GM21786 (cell line): ENCODE measurements at regions not wholly inside any gene's neighbourhood (a gene's known extent, or its start where the extent isn't known, plus 50 kb on each side); places are given as distances from the start of the nearest gene placed in this dataset.
A peak's percentile ranks its signal among the peaks of the same experiment; 100 is the strongest.

Experiments
- ATAC-seq: cut with Tn5 transposase; IDR thresholded peaks from one replicate; pipeline ENCODE4 v1.9.1; 2021; ENCODE audit not compliant: unreplicated experiment

DNA sequence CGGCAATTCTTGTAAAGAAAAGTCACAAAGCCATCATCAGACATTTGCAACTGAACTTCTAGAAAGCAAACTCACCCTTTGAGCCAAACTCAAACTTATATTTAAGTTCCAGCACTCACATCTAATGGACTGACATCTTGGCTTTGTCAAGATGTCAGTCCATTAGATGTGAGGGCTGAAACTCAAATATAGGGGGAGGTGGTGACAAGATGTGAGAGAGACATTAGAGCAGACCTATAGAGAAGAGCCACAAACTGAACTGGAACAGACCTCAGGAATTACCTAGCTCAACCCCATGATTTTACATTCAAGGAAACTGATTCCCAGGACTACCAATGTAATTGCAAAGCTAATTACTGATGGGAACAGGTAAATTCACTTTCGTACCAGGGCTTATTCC lies 543.8 kb downstream of the TNS1 start:
- ATAC-seq, result no peak

DNA sequence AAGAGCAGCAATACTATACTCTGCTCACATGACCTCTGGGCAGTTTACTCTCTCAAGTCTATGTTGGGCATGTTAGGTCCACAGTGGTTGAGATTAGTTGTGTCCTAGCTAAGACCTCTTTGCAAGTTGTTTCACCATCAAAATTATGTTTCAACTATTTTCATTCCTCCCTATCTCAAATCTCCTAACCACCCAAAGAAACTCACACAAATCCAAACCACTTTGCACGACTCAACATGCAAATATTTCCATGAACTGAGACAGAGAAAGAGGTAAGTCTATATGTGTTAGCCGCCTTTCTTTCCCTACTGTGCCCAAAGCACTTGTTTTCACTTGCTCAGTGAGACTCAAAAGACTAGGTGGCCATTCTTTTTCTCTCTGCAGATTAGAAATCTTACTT lies 546.8 kb downstream of the TNS1 start:
- ATAC-seq, result no peak

DNA sequence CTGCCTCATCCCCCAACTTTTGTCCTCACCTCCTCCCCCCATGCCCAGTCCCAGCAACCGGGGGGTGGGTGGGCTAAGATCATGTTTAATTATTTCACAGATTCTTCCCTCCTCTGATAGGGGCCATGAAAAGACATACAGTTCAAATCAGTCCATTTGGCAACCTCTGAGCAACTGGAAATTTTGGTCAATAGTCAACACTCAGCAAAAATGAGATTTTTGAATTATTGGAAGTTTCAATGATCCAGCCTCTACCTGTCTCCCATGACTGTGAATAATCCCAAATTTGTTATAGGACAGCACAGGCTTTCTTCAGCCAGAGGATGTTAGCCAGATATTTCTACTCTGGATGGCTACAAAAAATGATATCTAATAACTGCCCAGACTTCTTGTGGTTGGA lies 549.9 kb downstream of the TNS1 start:
- ATAC-seq, result no peak

DNA sequence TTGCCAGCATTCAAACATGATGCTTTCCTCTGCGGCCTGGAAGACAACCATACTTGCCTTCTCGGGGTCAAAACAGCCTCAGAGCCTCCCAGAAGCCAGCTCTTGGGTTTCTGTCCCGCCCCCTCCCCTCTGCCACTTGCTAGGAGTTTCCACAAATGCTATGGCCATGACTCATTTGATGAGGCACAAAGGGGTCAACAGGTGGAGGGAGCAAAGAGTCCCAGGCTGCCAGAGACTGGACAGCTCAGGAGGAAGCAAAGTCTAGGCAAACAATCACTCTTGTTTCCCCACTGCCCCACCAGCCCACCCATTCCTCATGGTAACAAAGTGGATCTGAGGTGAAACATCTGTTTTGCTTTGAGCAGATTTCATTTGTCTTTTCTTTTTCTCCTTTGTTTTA lies 551.1 kb downstream of the TNS1 start:
- ATAC-seq, result no peak

DNA sequence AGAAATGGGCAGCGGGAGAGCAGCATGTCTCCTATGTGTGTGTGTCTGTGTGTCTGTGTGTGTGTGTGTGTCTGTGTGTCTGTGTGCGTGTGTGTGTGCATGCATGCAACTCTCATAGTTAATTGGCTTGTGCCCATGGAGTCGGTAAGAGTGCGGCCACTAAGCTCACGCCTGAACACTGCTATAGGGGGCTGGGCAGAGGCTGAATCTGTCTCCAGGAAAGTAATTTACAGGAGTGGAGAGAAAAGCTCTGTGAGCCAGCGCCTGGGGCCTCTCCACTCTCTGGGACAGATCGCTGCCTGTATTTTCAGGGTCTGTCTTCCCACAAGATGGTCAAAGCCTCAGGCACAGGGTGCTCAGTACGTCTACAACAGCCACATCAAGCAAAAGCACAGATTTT lies 553.4 kb downstream of the TNS1 start:
- ATAC-seq, result no peak

DNA sequence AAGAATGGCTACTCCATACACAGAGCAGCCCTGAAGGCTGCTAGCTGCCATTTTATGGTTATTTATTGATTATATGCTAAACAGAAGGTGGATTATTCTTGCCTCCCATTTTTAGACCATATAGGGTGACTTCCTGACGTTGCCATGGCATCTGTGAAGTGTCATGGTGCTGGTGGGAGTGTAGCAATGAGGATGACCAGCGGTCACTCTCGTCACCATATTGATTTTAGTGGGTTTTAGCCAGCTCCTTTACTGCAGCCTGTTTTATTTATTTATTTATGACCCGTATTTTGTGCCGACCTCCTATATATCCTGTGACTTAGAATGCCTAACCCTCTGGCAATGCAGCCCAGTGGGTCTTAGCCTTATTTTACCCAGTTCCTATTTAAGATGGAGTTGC lies 553.9 kb downstream of the TNS1 start:
- no peak for ATAC-seq

DNA sequence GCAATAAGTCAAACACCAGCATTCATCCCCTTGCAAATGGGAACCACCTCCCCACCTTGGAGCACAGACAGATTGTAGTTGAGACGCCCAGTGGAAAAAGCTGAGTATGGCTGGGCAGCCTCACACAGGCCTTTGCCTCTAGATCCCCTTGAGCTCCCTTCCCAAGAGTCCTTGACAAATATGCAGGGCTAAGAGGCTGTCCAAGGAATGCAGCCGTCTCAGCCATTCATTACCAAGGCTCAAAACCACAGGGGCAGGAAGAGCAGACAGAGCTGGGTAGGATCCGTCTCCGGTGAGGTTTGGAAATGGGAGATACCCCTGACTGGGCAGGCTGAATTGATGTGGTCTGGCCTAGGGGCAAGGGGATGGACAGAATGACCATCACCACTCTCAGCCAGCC lies 557.1 kb downstream of the TNS1 start:
- no peak for ATAC-seq

DNA sequence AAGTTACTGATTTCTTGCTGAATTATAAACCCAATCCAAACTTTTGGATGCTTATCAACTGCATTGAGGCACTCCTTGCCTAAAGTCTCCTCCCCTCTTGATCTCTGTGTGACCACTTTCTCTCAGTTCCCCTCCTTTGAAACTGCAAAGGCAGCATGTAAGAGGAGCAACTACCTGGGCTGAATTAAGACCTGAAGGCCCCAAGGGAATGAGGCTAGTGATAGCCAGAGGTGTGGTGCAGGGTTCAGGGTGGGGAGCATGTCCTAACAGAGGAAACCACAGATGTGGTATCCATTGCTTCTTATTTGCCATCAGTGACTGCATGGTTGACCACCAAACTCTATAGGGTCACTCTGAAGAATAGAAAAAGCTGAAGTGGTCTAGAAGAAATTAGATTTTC lies 557.9 kb downstream of the TNS1 start:
- ATAC-seq, result peak; percentile 53

DNA sequence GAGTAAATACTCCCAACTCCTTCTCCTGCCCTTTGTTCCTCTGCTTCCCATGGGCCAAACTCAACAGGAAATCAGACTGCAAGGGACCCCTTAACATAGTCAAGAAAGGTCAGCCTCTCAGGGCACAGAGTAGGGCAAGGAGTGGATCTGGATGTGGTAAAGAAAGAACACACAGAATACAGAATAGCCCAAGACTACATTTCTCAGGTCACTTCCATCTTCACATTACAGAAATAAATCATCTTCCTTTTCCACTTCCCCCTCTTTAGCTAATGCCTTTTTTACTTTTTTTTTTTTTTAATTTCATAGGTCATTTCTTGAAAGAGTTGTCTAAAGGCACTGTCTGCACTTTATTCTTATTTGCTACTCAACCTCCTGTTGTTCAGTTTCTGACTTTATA lies 558.3 kb downstream of the TNS1 start:
- no peak for ATAC-seq

DNA sequence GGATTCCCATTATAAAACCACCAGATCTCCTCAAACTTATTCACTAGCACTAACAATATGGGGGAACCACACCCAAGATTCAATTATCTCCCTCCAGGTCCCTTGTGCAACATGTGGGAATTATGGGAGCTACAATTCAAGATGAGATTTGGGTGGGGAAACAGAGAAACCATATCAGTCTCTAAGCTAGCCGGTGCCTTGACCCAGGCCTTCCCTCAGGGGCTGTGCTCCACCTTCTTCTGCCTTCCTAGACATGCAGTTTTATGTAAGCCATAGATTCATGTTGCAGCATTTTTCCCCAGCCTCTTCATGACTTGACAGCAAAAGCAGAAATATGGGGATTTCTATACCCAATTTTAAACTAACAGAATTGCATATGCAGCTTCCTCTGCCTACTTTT lies 559.2 kb downstream of the TNS1 start:
- ATAC-seq, result no peak

DNA sequence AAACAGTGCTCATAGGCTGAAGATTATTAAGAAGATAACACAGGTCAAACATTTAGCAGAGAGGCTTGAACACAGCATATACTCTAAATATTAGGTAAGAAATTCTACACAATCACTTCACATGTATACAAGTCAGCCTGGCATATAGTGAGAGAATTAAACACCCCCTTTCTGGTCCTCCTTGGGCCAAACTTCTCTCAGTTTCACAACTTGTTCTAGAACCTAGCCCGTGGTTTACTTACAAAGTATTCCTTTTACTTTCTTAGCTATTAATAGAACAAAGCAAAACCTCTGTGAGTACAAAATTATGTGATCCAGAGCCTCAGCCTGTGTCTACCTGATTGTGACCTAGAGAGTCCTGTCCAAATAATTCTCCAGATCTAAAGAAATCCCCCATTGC lies 562.8 kb downstream of the TNS1 start:
- peak; percentile 77 for ATAC-seq

DNA sequence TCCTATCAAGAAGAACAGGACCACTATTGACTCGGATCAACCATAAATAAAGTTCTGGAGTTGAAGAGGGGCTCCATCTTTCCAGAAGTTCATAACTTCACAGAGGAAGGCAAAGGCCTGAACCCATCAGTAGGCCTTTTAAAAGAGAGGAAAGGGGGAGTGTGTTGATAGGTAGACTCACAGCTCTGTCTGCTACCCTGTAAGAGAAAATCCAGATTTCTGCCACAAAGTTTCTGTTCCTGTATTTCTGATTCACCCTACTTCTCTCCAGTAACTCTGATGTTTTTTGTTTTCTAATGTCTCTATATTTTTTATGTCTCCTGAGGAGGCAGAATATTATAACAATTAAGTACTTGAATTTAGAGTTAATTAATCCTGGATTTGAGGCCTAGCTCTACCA lies 564.0 kb downstream of the TNS1 start:
- peak; percentile 40 for ATAC-seq

DNA sequence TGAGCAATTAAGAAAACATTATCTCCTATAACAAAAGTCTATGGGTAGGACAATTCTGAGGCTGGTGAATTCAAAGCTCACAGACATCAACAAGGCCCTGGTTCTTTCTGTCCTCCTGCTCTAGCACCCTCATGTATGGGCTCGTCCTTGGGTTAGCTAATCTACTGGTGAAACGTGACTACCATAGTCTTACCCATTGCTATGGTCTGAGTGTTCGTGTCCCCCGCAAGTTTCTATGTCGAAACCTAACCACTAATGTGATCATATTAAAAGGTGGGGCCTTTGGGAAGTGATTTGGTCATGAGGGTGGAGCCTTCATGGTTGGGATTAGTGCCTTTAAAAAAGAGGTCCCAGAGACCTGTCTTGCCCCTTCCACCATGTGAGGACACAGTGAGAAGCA lies 564.7 kb downstream of the TNS1 start:
- no peak for ATAC-seq

DNA sequence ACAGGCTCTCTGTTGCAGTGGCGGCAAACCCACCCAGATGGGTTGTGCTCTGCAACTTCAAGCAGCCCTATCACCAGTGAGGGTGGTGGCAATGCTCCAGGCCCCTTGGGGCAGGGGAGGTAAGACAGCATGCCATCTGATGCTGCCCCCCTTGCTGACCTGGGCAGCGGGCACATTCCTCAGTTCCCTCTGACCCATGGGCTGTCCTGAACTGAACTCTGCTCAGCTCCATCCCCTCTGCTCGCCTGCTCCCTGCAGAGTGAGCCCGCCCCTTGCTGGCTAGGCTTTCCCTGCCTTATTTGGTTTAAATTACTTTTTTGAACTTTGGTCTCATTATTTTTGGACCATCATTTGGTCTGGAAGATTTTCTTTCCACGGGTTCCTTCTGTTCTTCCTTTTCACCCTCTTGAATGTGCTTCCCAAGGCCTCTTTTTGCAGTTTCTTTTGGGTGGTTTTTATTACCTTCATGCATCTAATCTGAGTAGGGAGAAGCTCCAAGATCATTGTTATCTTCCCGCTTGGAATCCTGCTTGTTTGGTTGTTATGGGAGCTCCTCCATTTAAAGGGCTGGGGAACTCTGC lies 565.4 kb downstream of the TNS1 start:
- no peak for ATAC-seq

DNA sequence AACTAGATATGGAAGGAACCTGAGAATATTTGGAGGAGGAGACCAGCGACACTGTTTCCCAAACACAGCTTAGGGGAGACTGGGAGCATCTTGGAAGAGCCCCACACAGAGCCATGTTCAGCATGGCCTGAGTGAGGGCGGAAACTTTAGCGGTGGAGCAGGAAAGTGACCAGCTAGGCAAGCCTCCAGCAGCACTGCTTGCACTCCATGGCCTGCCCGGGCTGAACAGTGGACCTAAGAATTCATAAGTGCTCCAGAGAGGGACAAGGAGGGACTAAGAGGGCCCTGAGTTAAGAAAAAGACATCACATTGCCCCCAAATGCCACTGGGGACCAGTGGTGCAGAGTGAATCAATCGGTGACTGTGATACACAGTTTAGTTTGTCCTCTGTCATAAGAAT lies 566.4 kb downstream of the TNS1 start:
- ATAC-seq, result no peak

DNA sequence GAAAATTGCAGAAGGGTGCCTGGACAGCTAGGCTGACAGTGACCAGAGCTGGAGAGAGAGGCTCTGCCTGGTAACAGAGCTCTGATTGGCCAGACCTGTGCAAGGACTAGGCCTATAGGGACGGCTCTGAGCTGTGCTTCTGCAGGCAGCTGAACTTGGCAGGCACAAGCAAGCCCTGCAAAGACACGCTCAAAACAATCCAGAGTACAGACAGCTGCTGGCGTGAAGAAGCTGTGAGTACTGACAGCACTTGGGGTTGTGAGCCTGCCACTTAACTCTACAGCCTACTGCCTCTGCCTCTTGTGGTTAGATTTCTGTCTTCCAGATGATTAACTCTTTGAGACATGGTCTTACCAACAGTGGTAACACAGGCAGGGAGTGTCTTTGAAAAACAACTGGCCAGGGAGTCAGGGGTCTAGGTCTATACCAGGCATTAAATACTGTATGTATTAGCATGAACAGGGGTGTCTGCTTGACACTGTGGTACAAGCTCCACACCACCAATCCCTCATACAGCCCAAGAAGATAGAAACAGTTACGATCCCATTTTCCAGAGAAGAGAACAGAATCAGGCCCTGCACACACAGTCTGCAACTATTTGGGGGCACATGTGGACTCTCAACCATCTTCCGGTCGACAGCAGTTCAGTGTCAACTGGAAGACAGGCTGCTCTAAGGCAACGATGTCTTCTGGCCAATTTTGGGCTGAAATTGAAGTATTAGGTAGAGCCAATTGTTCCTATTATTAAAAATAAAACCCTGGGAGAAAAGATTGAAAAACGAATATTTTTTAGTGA lies 568.4 kb downstream of the TNS1 start:
- ATAC-seq, result peak; percentile 96

DNA sequence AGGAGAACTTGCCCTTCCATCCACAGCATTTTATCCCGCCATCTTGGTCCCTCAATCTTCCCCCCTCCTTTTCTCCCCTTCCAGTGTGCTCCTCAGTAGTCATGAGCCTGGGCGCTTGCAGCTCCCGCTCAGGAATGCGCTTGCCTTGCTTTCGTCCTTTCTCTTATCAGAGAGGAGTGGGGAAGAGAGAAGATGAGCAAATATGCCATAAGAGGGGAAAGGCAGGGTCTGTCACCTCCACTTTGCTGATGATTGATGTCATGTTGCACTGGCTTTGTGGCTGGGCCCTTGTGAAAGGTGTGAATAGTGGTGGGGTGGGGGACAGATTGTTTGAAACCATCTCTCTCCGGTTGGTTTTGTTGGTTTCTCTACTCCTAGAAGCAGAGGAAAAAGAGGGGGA lies 569.3 kb downstream of the TNS1 start:
- ATAC-seq, result no peak

DNA sequence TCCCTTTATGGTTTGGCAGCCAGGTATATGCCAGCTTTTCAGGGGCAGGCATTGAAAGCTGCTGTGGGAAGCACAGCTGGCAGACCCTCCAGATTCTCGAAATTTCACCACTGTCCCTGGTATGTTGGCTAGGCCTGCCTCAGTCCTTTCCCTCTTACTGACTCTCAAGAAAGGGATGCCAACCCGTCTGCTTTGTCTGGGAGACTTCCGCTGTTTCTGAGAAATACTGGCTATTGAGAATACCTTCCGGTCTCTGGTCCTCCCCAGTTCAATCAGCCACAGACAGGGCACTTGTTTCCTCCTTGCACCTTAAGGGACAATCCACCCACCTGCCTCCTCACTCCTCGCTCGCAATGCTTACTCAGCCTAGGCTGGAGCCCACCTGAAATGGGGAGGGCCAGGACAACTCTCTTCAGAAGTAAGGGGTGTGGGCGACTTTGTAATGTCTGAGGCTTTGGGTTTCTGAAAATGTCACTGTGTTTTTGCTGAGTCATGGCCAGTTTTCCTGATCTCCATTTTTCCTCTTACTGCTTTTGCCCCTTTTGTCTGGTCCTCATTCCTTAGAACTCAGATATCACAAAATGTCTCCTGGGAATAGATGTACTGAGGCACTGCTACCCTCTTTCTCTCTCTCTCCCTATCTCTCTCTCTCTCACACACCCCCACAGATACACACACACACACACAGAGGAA lies 571.1 kb downstream of the TNS1 start:
- ATAC-seq, result no peak

DNA sequence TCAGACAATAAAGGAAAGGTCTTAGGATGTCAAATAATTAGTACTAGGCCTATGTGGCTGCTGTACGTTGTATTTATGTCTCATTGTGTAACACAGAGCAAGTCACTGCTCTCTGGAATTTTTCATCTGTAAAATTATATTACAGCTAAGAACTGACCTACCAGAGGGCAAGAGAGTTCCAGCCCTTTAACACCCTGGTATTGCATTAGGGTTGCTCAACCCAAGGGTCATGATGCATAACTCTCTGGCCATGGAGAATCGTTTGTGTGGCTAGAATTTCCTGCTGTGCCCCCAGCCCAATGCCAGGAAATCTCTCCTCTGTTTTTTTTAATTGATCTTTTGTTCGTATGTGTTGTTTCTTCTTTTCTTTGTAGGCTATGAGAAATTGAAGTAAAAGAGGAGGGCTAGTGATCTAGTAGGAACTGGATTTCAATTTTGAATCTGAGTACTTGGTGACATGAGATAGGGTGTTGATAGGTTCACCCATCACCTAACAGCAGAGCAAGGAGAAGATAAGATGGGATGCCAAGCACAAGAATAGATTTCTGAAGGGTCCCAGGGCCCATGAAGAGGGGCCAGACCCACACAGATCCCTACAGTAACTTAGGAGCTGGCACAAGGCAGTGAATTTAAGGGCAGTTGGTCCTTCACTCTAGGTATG lies 571.2 kb upstream of the TNP1 start:
- no peak for ATAC-seq

DNA sequence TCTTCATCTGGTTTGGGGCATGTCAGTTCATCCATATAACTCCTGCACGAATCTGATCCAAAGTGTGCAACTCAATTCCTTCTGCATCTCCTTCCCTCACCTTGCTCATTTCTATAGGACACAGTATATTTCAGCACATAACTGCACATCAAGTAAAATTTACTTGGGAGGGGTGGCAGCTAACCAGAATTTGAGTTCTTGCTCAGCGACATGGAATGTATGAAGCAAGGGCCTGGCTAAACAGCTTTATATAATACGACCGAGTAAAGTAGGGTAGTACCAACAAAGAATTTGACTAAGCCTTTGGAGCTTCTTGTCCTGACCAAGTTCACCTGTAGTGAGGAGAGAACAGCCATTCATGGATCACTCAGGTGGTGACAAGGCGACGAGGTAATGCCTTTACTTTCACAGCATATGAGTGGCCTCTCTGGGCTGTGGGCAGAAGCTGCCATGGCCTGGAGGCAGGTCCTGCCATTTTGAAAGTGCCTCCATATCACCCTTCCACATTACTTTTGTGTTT lies 570.2 kb upstream of the TNP1 start:
- no peak for ATAC-seq

DNA sequence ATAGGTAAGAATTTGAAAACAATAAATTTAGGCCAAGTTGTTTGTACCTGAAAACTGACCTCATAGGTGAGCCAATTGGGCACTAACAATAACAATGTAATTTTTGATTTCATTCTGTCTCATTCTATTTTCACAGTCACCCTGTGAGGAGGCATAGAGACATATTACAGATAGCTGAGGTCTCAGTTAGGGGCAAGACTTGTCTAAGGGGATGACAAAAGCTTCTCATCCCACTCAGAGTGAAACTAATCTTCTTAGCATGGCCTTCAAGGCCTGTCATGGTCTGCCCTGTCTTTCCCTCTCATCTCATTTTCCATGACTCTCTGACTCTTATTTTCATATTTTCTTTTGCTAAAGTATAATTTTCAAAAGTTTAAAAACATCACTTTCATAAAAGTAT lies 562.0 kb upstream of the TNP1 start:
- ATAC-seq, result no peak

DNA sequence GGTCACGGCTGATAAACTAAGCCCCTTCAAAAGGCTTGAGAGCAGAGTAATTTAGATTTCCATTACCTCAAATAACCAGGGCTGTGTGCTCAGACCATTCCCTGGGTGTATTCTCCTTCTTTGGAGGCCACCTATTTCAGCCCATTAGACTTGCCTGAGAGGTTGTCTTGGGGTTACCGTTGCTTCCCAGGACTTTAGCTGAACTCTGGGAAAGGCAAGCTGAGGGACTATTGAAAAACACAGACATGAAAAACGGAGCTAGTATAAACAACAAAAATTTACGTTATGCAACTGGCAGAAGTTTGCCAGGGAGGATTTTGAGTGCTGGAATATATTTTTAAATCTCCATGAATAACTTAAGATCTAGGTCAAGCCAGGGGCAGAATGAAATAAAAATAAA lies 561.0 kb upstream of the TNP1 start:
- no peak for ATAC-seq
